DMS53 treated with DMSO at 0.1 percent for 48 hours (cell line): ENCODE measurements at regions not wholly inside any gene's neighbourhood (a gene's known extent, or its start where the extent isn't known, plus 50 kb on each side); places are given as distances from the start of the nearest gene placed in this dataset.
"Not testable (repeated sequence)": the region's sequence is repeated elsewhere in the genome, so short reads cannot be mapped to it uniquely, and the experiment has no call there.

Source experiments
- DNase-seq: peaks from one replicate; lab custom pipeline; 2025; ENCODE audit not compliant: unreplicated experiment; lab: John Stamatoyannopoulos, UW

DNA sequence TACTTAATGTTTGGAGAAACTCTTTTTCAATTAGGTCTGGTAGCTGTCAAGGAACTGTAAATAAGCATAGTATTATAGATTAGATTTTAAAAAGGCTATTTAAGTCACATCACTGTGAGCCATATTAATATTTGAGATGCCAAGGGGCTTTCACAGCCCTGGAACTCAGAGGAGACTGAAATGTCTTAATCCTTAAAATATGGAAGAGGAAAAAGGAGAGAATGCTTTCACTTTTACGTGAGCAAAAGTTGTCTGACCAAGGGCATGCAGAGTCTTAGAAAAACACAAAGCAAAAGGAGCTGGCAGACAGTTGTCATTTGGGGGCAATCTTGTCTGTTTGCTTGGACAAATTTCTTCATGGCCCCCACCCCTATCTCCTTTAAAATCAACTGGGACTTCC is 253.2 kb upstream of the IGFBP7 start:
- DNase-seq, result no peak

DNA sequence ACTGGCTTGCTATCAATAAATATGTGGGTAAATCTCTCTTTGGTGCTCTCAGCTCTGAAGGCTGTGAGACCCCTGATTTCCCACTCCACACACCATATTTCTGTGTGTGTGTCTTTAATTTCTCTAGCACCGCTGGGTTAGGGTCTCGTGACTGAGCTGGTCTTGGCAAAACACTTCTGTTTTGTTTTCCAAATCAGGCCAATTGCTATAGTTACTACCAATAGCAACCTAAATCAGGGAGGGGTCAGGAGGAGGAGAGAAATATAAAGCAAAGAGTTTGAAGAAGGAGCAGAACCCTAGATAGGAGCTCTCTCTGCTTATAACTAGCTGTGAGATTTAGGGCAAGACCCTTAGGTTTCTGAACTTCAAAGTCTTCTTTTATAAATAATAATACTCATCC is 250.5 kb upstream of the IGFBP7 start:
- no peak for DNase-seq

DNA sequence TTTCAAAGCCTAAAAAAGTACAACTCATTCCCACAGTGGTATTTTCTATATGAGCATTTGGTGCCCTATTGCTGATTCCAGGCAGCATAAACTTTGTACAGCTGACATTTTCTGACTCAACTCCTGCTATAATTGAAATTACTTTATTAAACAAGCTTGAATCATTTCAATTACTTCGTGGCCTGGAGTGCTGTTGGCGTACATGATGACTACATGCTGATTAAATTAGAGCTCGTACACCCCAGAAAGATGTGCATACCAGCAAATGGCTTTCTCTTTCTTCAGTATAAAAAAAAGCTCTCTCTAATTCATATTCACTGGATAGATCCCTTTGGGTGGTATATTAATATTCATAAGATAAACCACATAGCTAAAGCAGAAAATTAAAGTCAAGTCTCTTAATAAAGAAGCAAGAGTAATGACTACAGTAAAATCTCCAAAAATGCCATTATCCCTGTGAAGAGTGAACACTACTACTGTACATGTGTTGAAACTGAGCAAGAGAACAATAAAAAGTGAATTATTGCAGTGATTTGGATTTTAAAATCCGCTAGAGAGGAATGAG is 245.0 kb upstream of the IGFBP7 start:
- DNase-seq, result no peak

DNA sequence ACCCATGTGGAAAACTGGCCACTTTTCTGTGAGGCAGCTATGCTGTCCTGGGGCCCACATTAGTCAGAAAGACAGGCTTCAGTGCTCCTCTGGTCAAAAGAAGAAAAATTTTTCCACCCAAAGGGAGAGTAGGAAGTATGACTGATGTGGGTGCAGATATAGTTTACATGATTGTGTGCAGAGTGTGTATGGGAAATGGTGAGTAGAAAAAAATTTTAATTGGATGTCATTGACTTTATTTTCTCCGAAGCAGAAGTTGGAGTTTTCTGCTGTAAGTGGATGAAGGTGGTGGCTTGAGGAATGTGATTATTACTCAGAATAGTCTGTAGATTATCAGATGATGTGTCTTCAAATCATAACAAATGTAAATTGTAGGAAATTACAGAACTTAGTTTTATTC is 241.5 kb upstream of the IGFBP7 start:
- no peak for DNase-seq

DNA sequence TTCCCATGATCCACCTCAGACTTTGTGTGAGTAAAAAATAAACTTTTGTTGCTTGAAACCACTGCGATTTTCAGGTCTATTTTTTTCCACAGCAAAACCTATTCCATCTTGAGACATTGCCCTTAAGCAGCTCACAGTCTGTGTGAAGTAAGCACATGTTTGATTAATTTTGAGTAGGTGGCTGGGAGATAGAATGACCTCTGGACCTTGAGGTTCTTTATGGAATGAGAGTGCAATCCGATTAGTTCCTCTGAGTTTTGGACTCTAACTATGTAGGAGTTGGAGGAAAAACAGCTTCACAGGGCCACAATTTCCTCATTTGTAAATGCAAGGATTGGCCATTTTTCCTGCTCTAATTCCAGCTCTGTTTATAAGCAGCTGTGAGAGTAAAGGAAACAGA is 234.1 kb upstream of the IGFBP7 start:
- no peak for DNase-seq

DNA sequence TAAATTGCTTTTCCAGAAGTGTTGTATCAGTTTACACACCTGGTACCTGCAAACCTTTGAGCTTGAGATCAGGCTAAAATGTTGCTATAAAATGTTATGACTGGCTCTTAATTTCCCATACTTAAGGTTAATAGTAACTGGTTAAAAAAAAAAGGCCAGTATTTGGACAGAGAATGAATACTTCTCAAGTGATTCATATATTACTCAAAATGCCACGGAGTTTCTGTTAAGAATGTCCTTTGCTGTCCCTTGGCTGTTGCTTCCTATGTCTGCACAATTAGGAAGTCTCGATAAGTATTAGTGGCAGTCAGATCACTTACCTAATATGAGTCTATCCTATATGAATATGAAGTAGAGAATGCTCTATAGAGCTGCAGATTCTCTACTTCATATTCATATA is 232.2 kb upstream of the IGFBP7 start:
- DNase-seq, result no peak

DNA sequence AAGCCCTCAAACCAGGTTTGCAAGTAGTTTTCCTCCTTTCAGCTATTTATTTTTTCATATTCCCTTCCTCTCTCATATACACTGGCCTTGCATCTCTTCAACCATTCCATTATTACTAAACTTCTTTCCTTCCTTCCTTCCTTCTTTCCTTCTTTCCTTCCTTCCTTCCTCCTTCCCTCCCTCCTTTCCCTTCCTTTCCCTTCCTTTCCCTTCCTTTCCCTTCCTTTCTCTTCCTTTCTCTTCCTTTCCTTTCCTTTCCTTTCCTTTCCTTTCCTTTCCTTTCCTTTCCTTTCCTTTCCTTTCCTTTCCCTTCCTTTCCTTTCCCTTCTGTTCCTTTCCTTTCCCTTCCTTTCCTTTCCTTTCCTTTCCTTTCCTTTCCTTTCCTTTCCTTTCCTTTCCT is 228.7 kb upstream of the IGFBP7 start:
- DNase-seq, result not testable (repeated sequence)

DNA sequence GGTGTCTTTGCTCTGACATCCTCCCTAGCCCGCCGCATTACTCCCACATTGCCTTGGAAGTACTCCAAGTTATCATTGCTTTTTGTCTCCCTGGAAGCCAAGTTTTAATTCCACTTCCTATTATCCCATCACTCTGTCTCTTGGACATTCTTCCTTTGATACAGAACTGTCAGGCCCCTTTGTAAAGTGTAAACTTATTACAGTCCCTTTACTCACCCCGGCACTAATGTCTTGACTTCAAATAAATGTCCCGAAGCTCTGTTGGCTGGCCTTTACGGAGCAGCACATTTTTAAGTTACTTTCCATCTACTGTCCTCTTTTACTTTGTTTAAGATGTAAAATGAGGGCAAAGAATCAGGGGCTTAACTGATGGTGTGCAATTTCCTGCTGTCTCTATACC is 223.5 kb upstream of the IGFBP7 start:
- no peak for DNase-seq

DNA sequence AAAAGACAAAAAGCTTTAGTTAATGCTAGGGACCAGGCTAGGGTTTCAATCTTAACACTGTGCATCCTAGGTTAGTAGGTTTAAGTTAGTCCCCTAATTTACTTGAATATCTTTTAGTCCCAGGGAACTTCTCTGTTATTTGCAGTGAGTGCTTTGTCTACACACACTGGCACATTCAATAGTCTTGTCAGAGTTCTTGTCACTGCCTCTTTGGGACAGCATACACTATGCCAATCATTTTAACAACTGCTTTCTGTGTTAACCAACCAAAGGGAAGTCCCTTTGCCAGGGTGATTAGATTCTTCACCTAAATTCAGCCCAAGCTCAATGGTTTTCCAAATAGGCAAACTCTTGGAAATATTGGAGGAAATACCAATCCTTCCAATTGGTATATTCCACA is 221.8 kb upstream of the IGFBP7 start:
- DNase-seq, result no peak

DNA sequence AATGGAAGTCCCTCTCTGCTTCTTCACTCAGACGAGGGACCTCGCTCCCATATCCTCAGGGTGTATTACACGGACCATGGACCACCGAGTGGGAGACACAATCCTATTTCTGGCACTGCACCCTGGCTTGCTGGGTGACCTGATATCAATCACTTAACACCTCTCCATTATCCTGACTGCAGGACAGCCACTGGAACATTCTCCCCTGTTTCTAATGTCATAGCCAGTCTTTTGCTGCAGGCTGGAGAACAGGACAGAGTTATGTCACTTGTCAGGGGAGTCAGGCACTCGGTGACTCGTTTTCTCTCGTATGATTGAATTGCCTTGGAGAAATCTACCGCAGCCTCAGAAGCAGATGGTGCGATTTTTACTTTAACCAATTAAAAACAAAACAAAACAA is 219.1 kb upstream of the IGFBP7 start:
- no peak for DNase-seq

DNA sequence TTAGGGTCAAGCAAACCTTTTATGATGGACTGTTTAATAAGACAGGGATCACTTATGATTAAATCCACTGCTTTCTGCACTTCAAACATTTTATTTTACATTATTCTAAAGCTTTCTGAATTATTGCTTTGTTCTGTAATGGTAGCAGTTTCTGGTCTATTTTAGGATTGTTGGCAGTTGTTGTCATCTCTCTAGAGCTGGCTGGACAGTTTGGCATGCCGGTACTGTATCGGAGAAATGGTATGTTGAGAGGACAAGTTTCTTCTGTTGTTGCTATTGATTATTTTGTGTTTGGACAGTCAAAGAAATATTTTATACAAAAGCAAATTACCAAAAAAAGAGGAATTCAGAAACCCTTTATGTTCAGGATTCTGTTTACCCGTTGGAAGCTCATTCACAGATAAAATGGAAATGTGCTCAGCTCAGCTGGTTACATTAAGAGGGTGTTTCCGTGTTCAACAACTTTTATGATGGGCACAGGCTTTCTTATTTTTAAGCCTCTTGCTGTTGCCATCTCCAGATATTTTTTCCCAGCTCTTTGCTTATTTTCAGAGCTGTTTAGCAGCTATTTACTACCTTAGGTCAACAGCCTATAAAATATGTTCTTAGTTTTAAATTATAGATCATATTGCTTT is 214.6 kb upstream of the IGFBP7 start:
- DNase-seq, result no peak

DNA sequence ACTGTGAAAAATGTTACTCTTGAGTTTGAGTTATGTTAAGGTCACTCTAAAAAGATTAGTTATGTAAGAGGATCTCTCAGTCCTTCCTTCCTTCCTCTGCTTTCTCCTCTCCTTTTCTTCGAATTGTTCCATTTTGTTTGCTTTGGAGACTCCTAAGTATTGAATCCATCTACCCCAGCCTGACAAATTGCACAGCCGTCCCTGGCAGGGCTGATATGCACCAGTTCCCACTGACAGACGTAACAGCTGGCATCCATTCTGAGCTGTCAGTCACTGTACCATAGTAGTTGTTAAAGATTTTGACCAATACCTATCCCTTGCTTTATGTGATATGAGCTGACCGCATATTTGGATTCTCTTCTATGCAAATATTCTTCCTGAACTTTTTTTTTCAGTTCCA is 210.7 kb upstream of the IGFBP7 start:
- no peak for DNase-seq

DNA sequence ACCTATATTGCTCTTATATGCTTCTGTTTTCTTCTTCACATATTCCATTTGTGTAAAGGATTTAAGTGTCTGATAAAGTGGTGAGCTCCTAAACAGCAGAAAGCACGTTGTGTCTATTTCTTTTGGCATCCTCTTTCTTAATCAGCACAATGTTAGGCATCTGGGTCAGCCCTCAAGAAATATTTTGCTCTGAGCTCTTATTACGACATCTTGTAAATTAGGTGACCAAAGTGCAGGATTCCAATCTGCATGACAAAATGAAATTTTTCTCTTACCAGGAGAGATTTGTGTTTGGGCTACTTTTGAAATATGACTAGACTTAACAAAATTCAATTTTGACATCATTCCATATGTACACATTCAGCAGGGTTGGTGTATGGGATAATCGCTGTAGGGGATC is 210.0 kb upstream of the IGFBP7 start:
- no peak for DNase-seq

DNA sequence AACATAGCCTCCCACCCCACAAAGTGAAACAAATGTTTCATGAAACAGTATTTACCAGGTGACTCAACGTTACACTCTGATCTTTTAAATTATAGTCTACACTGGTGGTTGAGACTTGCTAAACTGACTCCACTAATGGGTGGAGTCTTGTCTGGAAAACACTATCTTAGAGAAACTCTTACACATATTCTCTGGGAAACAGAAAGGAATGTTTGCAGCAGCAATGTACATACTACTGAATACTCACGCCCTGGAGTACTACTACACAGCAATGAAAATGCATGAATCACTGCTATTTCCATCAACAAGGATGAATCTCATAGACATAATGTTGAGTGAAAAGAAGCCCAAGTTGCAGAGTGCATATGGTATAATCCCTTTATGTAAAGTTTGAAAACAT is 208.5 kb upstream of the IGFBP7 start:
- DNase-seq, result no peak

DNA sequence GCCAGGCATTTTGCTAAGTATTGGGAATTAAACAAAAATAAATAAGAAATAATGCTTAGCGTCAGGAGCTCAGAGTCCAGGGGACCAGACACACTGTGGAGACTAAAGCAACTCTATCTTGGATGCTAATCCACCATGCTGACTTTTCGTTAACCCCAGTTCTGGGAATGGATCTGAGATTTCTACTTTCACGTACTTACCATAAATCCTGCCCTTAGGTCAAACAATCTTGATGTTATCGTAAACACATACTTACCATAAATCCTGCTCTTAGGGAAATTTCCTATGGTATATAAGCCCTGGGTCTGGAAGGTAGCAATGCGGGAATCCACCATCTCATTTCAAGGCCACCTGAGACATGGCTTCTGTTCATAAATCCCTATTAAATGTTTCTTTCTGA is 204.5 kb upstream of the IGFBP7 start:
- DNase-seq, result no peak

DNA sequence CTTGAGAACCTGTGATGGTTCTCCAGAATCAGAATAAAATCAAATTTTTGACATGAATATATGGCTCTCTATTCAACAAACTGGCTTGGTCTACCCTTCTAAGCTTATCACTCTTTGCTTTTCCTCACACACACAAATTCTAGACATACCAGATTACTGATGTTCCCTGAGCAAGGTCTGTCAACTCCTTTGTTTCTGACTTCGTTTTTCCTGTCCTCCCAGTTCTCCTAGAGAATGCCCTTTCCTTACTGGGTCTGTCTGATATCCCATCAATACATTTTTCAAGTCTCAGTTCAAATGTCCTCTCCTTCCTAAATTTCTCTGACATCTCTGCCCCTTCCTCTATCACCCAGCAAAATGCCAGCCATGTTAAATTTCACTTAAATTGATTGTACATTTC is 202.1 kb upstream of the IGFBP7 start:
- no peak for DNase-seq

DNA sequence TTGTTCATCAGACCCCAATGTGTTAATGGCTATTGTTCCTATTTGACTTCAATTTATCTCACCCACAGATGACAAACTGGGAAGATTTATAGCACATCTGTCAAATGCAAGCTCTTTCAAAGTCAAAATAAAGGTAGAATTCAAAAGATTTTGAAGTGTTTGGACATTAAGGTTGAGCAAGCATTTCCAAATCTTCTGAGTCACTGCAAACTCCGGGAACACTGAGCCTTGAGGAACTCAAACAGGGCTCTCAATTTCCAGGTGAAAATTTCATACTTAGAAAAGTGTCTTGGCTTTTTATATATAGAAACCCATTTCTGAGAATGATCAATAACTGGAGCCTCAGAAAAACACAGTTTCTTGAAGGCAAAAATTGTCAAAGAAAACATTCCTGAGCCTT is 199.5 kb upstream of the IGFBP7 start:
- no peak for DNase-seq

DNA sequence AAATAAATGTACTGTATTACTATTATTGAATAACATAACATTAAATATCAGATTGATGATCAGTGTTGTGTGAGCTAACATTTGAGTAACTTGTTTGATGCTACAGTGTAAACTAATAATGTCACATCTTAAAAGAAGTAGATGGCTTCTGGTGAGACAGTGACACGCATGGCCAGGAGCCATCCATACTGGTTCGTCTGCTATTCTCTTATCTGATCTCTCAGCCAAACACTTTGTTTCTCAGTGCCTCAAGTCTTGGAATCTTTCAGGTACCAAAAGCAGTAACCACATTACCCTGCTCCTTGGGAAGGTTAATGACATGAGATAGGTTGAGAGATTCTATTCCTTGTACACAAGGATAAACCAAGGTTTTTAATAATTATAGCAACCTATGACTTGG is 198.1 kb upstream of the IGFBP7 start:
- DNase-seq, result no peak

DNA sequence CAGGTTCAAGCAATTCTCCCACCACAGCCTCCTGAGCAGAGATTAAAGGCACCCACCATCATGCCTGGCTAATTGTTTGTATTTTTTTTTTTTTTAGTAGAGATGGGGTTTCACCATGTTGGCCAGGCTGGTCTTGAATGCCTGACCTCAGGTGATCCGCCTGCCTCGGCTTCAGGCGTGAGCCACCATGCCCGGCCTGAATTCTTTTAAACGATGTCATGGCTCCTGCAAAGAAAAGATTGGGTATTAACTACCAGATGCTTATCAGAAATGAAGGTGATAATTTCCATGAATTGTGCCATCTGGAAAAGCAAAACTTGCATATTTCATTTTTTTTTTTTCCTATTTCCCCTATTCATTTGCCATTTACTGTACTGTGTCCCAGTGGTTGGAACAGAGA is 195.7 kb upstream of the IGFBP7 start:
- no peak for DNase-seq

DNA sequence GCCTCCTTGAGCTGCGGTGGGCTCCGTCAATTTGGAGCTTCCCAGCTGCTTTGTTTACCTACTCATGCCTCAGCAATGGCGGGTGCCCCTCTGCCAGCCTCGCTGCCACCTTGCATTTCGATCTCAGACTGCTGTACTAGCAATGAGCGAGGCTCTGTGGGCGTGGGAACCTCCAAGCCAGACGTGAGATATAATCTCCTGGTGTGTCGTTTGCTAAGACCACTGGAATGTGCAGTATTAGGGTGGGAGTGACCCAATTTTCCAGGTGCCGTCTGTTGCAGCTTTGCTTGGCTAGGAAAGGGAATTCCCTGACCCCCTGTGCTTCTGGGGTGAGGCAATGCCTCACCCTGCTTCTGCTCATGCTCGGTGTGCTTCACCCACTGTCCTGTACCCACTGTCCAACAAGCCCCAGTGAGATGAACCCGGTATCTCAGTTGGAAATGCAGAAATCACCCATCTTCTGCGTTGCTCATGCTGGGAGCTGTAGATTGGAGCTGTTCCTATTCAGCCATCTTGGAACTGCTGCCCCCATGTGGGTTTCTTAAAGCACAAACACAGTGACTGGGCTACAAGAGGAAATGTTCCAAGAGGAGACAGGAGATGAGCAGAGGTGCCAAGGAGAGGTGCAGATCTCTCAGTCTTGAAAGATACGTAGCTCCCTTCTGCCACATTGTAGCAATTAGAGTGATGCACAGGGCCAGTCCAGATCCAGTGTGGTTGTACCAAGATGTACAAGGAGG is 193.0 kb upstream of the IGFBP7 start:
- DNase-seq, result no peak

DNA sequence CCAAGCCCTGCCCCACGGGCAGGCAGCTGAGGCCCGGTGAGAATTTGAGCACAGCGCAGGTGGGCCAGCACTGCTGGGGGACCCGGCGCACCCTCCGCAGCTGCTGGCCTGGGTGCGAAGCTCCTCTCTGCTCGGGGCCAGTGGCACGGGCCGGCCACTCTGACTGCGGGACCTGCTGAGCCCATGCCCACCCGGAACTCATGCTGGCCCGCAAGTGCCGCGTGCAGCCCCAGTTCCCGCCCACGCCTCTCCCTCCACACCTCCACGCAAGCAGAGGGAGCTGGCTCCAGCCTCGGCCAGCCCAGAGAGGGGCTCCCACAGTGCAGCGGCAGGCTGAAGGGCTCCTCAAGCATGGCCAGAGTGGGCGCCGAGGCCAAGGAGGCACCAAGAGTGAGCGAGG is 190.1 kb upstream of the IGFBP7 start:
- DNase-seq, result not testable (repeated sequence)

DNA sequence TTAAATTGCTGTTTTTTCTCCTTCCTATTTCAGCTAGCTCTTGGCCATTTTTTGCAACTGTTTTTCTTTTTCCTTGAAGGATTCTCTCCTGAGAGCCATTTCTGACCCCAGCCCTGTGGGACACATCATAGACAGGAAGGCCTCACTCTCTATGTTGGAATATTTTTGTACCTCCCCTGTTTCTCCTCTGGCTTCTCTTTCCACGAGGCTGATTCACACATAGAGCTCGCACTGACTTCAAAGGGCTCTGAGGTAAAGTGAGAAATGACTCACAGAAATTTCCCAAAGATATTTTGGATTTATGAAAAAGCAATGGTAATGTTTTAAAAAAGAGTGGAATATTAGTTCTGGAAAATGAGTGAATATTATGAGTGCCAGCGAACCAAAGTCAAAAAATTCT is 181.7 kb upstream of the IGFBP7 start:
- no peak for DNase-seq
